ENCODE measurements at regions not wholly inside any gene's neighbourhood (a gene's known extent, or its start where the extent isn't known, plus 50 kb on each side); places are given as distances from the start of the nearest gene placed in this dataset.

- no peak for TF ChIP-seq CTCF (IDR thresholded peaks at IDR 0.05)
- no peak for TF ChIP-seq POLR2A (IDR thresholded peaks at IDR 0.05)
- no peak for TF ChIP-seq POLR2AphosphoS5 (IDR thresholded peaks at IDR 0.05)
- no peak for TF ChIP-seq EP300 (IDR thresholded peaks at IDR 0.05)
These were observed 85.7 kb upstream of the UGP2 start for GRCh38 chr2:63755965-63756364.

Data from suprapubic skin (tissue), 4 donors.